ENCODE measurements at regions not wholly inside any gene's neighbourhood (a gene's known extent, or its start where the extent isn't known, plus 50 kb on each side); places are given as distances from the start of the nearest gene placed in this dataset.

GRCh38 chr21:35850542-35851103 lies 209.7 kb downstream of the SETD4 start:
- no peak for DNase-seq (ENCODE audit: low read depth in 2 of 3, low spot score in 1 of 3)

GRCh38 chr21:35850029-35850428 lies 210.3 kb downstream of the SETD4 start:
- no peak for DNase-seq (ENCODE audit: low read depth in 2 of 3, low spot score in 1 of 3)

GRCh38 chr21:35849144-35849543 lies 211.2 kb downstream of the SETD4 start:
- DNase-seq (ENCODE audit: low read depth in 2 of 3, low spot score in 1 of 3) = no peak

- DNase-seq (ENCODE audit: low read depth in 2 of 3, low spot score in 1 of 3) = no peak
Observed at GRCh38 chr21:35843911-35844667, 216.2 kb downstream of the SETD4 start.

- DNase-seq (ENCODE audit: low read depth in 2 of 3, low spot score in 1 of 3) = no peak
Observed at GRCh38 chr21:35840949-35841348, 219.4 kb downstream of the SETD4 start.

GRCh38 chr21:35840197-35840799 lies 220.0 kb downstream of the SETD4 start:
- DNase-seq (ENCODE audit: low read depth in 2 of 3, low spot score in 1 of 3) = peak; percentile 15 to 56 (median 30)

GRCh38 chr21:35838987-35839763 lies 221.2 kb downstream of the SETD4 start:
- no peak for DNase-seq (ENCODE audit: low read depth in 2 of 3, low spot score in 1 of 3)

- no peak for DNase-seq (ENCODE audit: low read depth in 2 of 3, low spot score in 1 of 3)
Observed at GRCh38 chr21:35838350-35838749, 222.0 kb downstream of the SETD4 start.

GRCh38 chr21:35833991-35834390 lies 226.3 kb downstream of the SETD4 start:
- no peak for DNase-seq (ENCODE audit: low read depth in 2 of 3, low spot score in 1 of 3)

- no peak for DNase-seq (ENCODE audit: low read depth in 2 of 3, low spot score in 1 of 3)
Observed at GRCh38 chr21:35833388-35833787, 226.9 kb downstream of the SETD4 start.

- no peak for DNase-seq (ENCODE audit: low read depth in 2 of 3, low spot score in 1 of 3)
Observed at GRCh38 chr21:35831230-35831629, 229.1 kb downstream of the SETD4 start.

- no peak for DNase-seq (ENCODE audit: low read depth in 2 of 3, low spot score in 1 of 3)
Observed at GRCh38 chr21:35829067-35829466, 231.3 kb downstream of the SETD4 start.

GRCh38 chr21:35828161-35828560 lies 232.2 kb downstream of the SETD4 start:
- no peak for DNase-seq (ENCODE audit: low read depth in 2 of 3, low spot score in 1 of 3)

- no peak for DNase-seq (ENCODE audit: low read depth in 2 of 3, low spot score in 1 of 3)
Observed at GRCh38 chr21:35827004-35827403, 233.3 kb downstream of the SETD4 start.

GRCh38 chr21:35825370-35826353 lies 234.7 kb downstream of the SETD4 start:
- DNase-seq (ENCODE audit: low read depth in 2 of 3, low spot score in 1 of 3) = no peak

- no peak for DNase-seq (ENCODE audit: low read depth in 2 of 3, low spot score in 1 of 3)
Observed at GRCh38 chr21:35824136-35824535, 236.2 kb downstream of the SETD4 start.

GRCh38 chr21:35819134-35819533 lies 241.2 kb downstream of the SETD4 start:
- DNase-seq (ENCODE audit: low read depth in 2 of 3, low spot score in 1 of 3) = no peak

GRCh38 chr21:35818597-35818996 lies 241.7 kb downstream of the SETD4 start:
- DNase-seq (ENCODE audit: low read depth in 2 of 3, low spot score in 1 of 3) = no peak

GRCh38 chr21:35814858-35815619 lies 245.3 kb downstream of the SETD4 start:
- DNase-seq (ENCODE audit: low read depth in 2 of 3, low spot score in 1 of 3) = no peak

- DNase-seq (ENCODE audit: low read depth in 2 of 3, low spot score in 1 of 3) = no peak
Observed at GRCh38 chr21:35812679-35813078, 247.6 kb downstream of the SETD4 start.
